Neural progenitor cell (in vitro differentiated cells): ENCODE measurements at regions not wholly inside any gene's neighbourhood (a gene's known extent, or its start where the extent isn't known, plus 50 kb on each side); places are given as distances from the start of the nearest gene placed in this dataset.

ENCODE experiments used
- EZH2 ChIP-seq: fragments of 200-600 bp; sonication (generic); IDR thresholded peaks from 2 replicates; pipeline ENCODE4 v1.6.1; 2017; ENCODE audit warnings: antibody characterized with exemption, mild to moderate bottlenecking, moderate library complexity
- EZH2phosphoT487 ChIP-seq: fragments of 200-600 bp; sonication (generic); IDR thresholded peaks from 2 replicates; pipeline ENCODE4 v1.6.1; 2017; ENCODE audit warnings: antibody characterized with exemption
- TF ChIP-seq, protein P1 (sequence below): fragments of 200-600 bp; sonication (generic); IDR thresholded peaks from 2 replicates; pipeline ENCODE4 v1.5.1; 2017; ENCODE audit warnings: antibody characterized with exemption, mild to moderate bottlenecking

DNA sequence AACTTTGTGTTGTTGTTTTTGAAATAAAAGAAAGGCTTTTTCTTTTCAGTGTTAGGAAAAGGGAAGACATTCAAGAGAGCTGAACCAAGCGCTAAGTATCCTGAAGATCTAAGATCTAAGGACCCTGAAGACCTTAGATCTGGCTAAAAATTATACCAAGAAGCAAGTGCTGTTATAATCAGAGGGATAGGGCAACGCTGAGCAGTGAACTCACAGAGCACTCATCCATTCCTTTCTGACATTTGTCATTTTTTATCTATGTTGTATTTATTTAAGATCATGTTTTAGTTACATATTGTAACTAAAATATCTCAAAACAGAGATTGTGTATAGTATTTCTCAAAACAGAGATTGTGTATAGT, 60.5 kb upstream of the FAM216B start:
- TF ChIP-seq, protein P1, sequence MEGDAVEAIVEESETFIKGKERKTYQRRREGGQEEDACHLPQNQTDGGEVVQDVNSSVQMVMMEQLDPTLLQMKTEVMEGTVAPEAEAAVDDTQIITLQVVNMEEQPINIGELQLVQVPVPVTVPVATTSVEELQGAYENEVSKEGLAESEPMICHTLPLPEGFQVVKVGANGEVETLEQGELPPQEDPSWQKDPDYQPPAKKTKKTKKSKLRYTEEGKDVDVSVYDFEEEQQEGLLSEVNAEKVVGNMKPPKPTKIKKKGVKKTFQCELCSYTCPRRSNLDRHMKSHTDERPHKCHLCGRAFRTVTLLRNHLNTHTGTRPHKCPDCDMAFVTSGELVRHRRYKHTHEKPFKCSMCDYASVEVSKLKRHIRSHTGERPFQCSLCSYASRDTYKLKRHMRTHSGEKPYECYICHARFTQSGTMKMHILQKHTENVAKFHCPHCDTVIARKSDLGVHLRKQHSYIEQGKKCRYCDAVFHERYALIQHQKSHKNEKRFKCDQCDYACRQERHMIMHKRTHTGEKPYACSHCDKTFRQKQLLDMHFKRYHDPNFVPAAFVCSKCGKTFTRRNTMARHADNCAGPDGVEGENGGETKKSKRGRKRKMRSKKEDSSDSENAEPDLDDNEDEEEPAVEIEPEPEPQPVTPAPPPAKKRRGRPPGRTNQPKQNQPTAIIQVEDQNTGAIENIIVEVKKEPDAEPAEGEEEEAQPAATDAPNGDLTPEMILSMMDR = no peak
- TF ChIP-seq EZH2 (no peak), EZH2phosphoT487 (no peak)
